A549 (cell line): ENCODE measurements at regions not wholly inside any gene's neighbourhood (a gene's known extent, or its start where the extent isn't known, plus 50 kb on each side); places are given as distances from the start of the nearest gene placed in this dataset.

ENCODE experiments used
- BHLHE40 ChIP-seq: IDR thresholded peaks from 2 replicates; pipeline ENCODE4 v1.6.1; 2012; ENCODE audit warnings: low read depth, low read length, inconsistent platforms
- POLR2A ChIP-seq: IDR thresholded peaks from 2 replicates; pipeline ENCODE4 v1.6.1; 2012; ENCODE audit warnings: mild to moderate bottlenecking, low read length
- TF ChIP-seq, protein P1 (sequence below): fragments of >200 bp; sonication (Bioruptor Twin); formaldehyde crosslinking; IDR thresholded peaks from 3 replicates; pipeline ENCODE4 v1.5.1; 2016

DNA sequence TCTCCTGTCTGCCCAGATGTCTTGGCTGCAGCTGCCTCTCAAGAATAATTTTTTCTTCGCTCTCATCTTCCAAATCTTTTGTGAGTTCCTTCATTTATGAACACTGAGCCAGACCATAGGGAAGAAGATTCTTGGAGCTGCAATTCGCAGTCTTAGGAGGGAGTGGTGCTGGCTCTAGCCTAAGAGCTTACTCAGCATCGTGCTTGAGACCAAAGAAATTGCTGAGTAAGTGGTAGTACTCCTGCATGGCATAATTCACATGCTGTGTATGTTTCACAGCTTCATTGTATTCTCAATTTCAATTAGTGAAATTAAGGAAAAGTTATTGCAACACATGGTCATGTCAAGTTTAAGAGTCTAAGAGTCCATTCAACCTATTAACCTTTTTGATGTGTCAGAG is 771.7 kb downstream of the ADCYAP1 start:
- TF ChIP-seq POLR2A, result no peak
- TF ChIP-seq, protein P1, sequence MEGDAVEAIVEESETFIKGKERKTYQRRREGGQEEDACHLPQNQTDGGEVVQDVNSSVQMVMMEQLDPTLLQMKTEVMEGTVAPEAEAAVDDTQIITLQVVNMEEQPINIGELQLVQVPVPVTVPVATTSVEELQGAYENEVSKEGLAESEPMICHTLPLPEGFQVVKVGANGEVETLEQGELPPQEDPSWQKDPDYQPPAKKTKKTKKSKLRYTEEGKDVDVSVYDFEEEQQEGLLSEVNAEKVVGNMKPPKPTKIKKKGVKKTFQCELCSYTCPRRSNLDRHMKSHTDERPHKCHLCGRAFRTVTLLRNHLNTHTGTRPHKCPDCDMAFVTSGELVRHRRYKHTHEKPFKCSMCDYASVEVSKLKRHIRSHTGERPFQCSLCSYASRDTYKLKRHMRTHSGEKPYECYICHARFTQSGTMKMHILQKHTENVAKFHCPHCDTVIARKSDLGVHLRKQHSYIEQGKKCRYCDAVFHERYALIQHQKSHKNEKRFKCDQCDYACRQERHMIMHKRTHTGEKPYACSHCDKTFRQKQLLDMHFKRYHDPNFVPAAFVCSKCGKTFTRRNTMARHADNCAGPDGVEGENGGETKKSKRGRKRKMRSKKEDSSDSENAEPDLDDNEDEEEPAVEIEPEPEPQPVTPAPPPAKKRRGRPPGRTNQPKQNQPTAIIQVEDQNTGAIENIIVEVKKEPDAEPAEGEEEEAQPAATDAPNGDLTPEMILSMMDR, result no peak
- no peak for TF ChIP-seq BHLHE40
